SJSA1 (cell line): ENCODE measurements at regions not wholly inside any gene's neighbourhood (a gene's known extent, or its start where the extent isn't known, plus 50 kb on each side); places are given as distances from the start of the nearest gene placed in this dataset.
A peak's percentile ranks its signal among the peaks of the same experiment; 100 is the strongest.
"Not testable (repeated sequence)": the region's sequence is repeated elsewhere in the genome, so short reads cannot be mapped to it uniquely, and the experiment has no call there.

Experiments
- DNase-seq, 2 experiments: peaks; one replicate each; pipeline ENCODE4 v3.0.0-alpha.2; 2015 to 2020; ENCODE audit warnings: low spot score in 2 of 2, low read depth in 1 of 2
- H3K27ac ChIP-seq: fragments of 250-450 bp; sonication (Bioruptor Pico); 2 replicates; pipeline ENCODE4 v1.5.1; 2020; ENCODE audit warnings: mild to moderate bottlenecking, moderate library complexity
- H3K27me3 ChIP-seq: fragments of 250-450 bp; sonication (Bioruptor Pico); replicated peaks from 2 replicates; pipeline ENCODE4 v1.5.1; 2020; ENCODE audit warnings: mild to moderate bottlenecking, moderate library complexity
- H3K36me3 ChIP-seq: fragments of 250-450 bp; sonication (Bioruptor Pico); 2 replicates; pipeline ENCODE4 v1.5.1; 2020; ENCODE audit warnings: mild to moderate bottlenecking
- H3K4me1 ChIP-seq: fragments of 250-450 bp; sonication (Bioruptor Pico); replicated peaks from 2 replicates; pipeline ENCODE4 v1.6.1; 2021; ENCODE audit warnings: mild to moderate bottlenecking
- H3K4me3 ChIP-seq: fragments of 250-450 bp; sonication (Bioruptor Pico); 2 replicates; pipeline ENCODE4 v1.5.1; 2020; ENCODE audit warnings: mild to moderate bottlenecking
- H3K9me3 ChIP-seq: fragments of 250-450 bp; sonication (Bioruptor Pico); replicated peaks from 2 replicates; pipeline ENCODE4 v1.5.1; 2020; ENCODE audit warnings: mild to moderate bottlenecking

GRCh38 chr9:134530724-134531123, 110.9 kb upstream of the COL5A1 start:
- Histone ChIP-seq H3K27ac (no peak overlapping the region), H3K4me1 (peaks cover 31% of the 10 kb centered on the region), H3K4me3 (no peak overlapping the region), H3K36me3 (no peaks in the 10 kb centered on the region), H3K9me3 (peaks cover 7% of the 10 kb centered on the region), H3K27me3 (no peaks in the 10 kb centered on the region; the same call in 1 of the 2 replicates)
- no peak for DNase-seq

DNA sequence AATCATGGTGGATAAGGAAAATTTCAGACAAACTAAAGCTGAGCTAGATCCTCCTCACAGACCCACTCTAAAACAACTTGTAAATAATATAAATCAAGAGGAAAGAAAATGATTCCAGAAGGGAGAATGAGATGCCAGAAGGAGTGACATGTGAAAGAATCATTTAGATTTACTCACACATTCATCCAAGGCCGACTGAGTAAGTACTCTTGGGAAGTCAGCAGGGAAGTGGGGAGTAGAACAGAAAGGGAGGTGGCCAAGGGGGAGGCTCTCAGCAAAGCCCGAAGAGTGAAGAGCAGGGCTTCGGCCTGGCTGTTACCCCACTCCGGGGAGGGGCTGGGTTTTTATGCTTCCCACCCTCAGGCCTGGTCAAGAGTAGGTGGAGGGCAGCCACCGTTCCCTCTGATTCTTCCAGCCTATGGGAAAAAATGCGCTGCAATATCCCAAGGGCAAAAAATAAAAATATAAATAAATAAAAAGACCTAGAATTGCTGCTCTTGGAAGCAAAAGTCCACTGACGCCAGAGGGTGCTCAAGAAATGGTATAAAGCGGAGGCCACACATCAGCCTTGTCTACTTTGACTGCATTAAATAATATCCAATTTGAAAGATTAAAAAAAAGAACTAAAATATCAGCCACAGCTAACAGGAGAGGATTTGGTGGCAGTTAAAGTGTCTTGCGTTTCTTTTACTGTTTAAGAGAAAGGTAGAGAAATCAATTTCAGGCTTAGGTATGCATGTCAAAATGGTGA, 110.2 kb upstream of the COL5A1 start:
- Histone ChIP-seq H3K36me3 (no peaks in the 10 kb centered on the region), H3K27ac (no peak overlapping the region), H3K4me1 (peaks cover 38% of the 10 kb centered on the region), H3K9me3 (peaks cover 7% of the 10 kb centered on the region), H3K4me3 (no peak overlapping the region), H3K27me3 (no peaks in the 10 kb centered on the region; the same call in 1 of the 2 replicates)
- no peak for DNase-seq

DNA sequence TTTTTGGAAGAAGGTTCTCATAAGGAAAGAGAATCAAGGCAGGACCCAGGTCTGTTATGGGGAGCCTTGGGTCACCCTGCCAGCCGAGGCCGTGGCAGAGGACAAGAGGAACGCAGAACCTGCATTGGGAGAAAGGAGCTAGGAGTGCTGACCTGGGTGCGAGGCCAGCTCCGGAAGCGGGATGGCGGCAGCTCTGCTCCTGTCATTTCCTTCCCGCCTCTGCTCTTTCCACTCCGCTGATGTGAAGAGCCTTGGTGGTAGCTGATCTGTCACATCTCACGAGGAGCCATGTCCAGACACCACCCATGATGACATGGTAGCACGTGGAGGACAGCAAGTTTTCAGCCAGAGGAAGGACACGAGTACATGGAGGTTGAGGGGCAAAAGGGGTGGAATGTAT, 109.5 kb upstream of the COL5A1 start:
- DNase-seq, result no peak
- H3K9me3 ChIP-seq, result peaks cover 7% of the 10 kb centered on the region; the same call in 1 of the 2 replicates

GRCh38 chr9:134532661-134533060, 108.9 kb upstream of the COL5A1 start:
- not testable (repeated sequence) for DNase-seq, H3K4me3 ChIP-seq, H3K9me3 ChIP-seq, H3K36me3 ChIP-seq, H3K27ac ChIP-seq, H3K27me3 ChIP-seq
- peaks cover 44% of the 10 kb centered on the region for H3K4me1 ChIP-seq

More for the DNA sequence above, 109.5 kb upstream of the COL5A1 start:
- H3K27me3 ChIP-seq, result no peaks in the 10 kb centered on the region; the same call in 1 of the 2 replicates
- H3K4me3 ChIP-seq, result no peak overlapping the region
- H3K36me3 ChIP-seq, result no peaks in the 10 kb centered on the region
- no peak overlapping the region for H3K27ac ChIP-seq
- H3K4me1 ChIP-seq, result peaks cover 41% of the 10 kb centered on the region

- peak; percentile 78 to 80 for DNase-seq
- H3K4me3 ChIP-seq, result peak overlapping the region; percentile 6
- H3K9me3 ChIP-seq, result peaks cover 6% of the 10 kb centered on the region; the same call in 1 of the 2 replicates
- H3K27me3 ChIP-seq, result no peaks in the 10 kb centered on the region; the same call in 1 of the 2 replicates
- H3K27ac ChIP-seq, result peak overlapping the region; percentile 70
- H3K4me1 ChIP-seq, result peaks cover 55% of the 10 kb centered on the region
- no peaks in the 10 kb centered on the region for H3K36me3 ChIP-seq
Measured at GRCh38 chr9:134533850-134534588, 107.6 kb upstream of the COL5A1 start.

GRCh38 chr9:134534661-134535080, 106.9 kb upstream of the COL5A1 start:
- DNase-seq, result peak in 1 of 2 experiments; percentile 68
- Histone ChIP-seq H3K4me3 (peak overlapping the region; percentile 6), H3K36me3 (no peaks in the 10 kb centered on the region), H3K4me1 (peaks cover 55% of the 10 kb centered on the region), H3K9me3 (peaks cover 5% of the 10 kb centered on the region; the same call in 1 of the 2 replicates), H3K27ac (peak overlapping the region; percentile 70), H3K27me3 (no peaks in the 10 kb centered on the region; the same call in 1 of the 2 replicates)

- no peaks in the 10 kb centered on the region for H3K36me3 ChIP-seq
- H3K27ac ChIP-seq, result no peak overlapping the region
- H3K4me1 ChIP-seq, result peaks cover 55% of the 10 kb centered on the region
- H3K27me3 ChIP-seq, result no peaks in the 10 kb centered on the region
- no peak overlapping the region for H3K4me3 ChIP-seq
- peaks cover 5% of the 10 kb centered on the region; the same call in 1 of the 2 replicates for H3K9me3 ChIP-seq
- DNase-seq, result no peak
Measured at GRCh38 chr9:134535171-134535570, 106.4 kb upstream of the COL5A1 start.

DNA sequence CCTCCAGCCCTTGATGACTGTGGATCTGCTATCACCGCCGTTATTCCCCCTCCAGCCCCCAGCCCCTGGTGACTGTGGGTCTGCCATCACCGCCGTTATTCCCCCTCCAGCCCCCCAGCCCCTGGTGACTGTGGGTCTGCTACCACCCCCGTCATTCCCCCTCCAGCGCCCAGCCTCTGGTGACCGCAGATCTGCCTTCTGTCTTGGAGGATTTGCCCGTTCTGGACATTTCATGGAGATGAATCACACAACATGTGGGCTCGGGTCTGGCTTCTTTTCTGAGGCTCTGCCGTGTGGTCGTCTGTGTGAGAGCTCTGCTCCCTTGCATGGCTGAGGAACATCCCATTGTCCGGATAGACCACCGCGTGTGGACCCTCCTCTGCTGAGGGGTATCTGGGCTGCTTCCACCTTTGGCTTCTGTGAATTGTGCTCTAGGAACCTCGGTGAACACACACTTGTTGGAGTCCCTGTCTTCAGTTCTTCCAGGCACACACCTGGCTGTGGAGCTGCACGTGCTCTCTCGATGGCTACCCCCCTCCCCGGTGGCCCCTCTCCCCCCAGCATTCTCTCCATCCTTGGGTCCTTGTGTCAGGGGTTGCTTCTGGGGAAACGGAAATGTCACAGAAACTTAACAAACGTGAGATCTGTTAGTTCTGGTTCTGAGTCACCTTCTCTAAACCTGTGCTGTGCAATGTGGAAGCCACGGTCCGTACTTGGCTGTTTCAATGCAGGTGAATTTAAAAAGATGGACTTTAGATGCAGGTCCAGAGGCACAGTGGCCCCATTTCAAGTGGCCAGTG, 105.3 kb upstream of the COL5A1 start:
- Histone ChIP-seq H3K27me3 (no peaks in the 10 kb centered on the region), H3K4me3 (no peak overlapping the region), H3K9me3 (0 out of 2 replicates have a peak, but pooled peaks cover 3% of the 10 kb centered on the region), H3K27ac (peak overlapping the region; percentile 71), H3K4me1 (peaks cover 55% of the 10 kb centered on the region), H3K36me3 (no peaks in the 10 kb centered on the region)
- DNase-seq, result peak; percentile 72 to 83

- Histone ChIP-seq H3K9me3 (0 out of 2 replicates have a peak, but pooled peaks cover 3% of the 10 kb centered on the region), H3K27ac (no peak overlapping the region; the same call in 1 of the 2 replicates), H3K4me3 (no peak overlapping the region), H3K36me3 (no peaks in the 10 kb centered on the region), H3K4me1 (peaks cover 55% of the 10 kb centered on the region), H3K27me3 (no peaks in the 10 kb centered on the region)
- no peak for DNase-seq
Measured at GRCh38 chr9:134536931-134537330, 104.7 kb upstream of the COL5A1 start.

- no peak for DNase-seq
- Histone ChIP-seq H3K4me1 (peaks cover 55% of the 10 kb centered on the region), H3K4me3 (no peak overlapping the region), H3K36me3 (no peaks in the 10 kb centered on the region), H3K27ac (no peak overlapping the region), H3K9me3 (0 out of 2 replicates have a peak, but pooled peaks cover 3% of the 10 kb centered on the region), H3K27me3 (no peaks in the 10 kb centered on the region)
Measured at GRCh38 chr9:134537951-134538641, 103.5 kb upstream of the COL5A1 start.

DNA sequence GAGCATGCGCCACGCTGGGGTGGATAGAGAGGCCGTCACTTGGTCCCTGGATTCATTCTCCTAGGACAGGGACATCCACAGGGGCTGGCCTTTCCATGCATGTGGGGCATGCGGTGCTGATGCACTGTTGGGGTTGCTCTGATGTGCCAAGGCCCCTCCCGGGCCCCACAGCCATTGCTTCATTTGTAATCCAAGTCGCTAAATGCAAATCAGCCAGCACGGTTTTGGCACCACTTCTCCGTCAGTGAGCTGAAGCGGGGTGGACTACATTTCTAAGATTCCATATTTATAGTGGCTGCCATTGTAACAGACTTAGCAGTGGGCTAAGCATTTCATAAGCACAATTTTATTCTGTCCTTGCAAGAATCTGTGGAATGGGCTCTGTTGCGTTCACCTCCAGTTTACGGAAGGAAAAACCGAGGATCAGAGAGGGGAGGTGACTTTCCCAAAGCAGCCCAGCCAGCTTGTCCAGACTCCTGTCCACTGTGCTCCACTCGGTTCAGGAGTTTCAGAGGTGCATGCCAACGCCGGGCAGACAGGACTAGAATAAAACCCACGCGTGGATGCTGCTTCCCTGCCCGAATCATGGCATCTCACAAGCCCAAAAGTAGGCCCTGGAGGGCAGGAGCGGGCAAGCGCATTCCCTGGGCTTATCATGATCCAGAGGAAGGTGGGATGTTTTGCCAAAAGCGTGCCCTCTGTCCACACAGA, 102.6 kb upstream of the COL5A1 start:
- Histone ChIP-seq H3K27me3 (no peaks in the 10 kb centered on the region), H3K27ac (no peak overlapping the region), H3K9me3 (no peaks in the 10 kb centered on the region), H3K36me3 (no peaks in the 10 kb centered on the region), H3K4me3 (no peak overlapping the region), H3K4me1 (peaks cover 55% of the 10 kb centered on the region)
- DNase-seq, result no peak

DNA sequence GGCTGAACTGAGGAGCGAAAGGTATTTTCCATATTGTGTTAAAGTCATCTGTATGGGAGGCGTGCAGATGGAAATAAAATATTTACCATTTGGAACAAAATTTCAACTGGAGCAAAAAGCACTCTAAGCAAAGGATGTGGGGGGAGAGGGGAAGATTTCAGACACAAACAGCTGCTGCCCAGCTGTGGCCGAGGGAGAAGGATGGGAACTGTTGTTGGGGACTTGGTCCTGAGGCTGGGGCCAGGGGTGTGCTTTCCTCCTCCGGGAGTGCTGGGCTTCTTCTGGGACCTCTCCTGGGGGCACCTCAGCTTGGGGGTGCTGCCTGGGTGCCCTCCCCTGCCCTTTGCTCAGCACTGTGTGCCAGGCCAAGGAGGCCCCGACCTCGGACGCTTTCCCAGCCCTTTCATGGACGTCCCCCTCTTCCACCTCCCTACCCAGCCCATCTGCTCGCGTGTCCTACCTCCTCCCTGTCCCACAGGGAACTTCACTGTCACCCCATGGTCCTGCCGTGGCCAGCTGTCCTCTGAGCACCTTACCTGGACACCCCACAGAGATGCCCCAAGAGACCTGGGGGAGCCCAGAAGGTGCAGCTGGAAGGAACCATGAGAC, 101.9 kb upstream of the COL5A1 start:
- no peak for DNase-seq
- H3K27ac ChIP-seq, result no peak overlapping the region

More for the DNA sequence above, 101.9 kb upstream of the COL5A1 start:
- Histone ChIP-seq H3K27me3 (no peaks in the 10 kb centered on the region), H3K4me3 (no peak overlapping the region), H3K9me3 (no peaks in the 10 kb centered on the region), H3K4me1 (peaks cover 55% of the 10 kb centered on the region), H3K36me3 (no peaks in the 10 kb centered on the region)
